Dermis blood vessel endothelial cell (primary cell): ENCODE measurements at regions not wholly inside any gene's neighbourhood (a gene's known extent, or its start where the extent isn't known, plus 50 kb on each side); places are given as distances from the start of the nearest gene placed in this dataset.

Source experiments
- DNase-seq: peaks from one replicate; pipeline ENCODE4 v3.0.0; 2010

GRCh38 chr16:59783191-59783590, 1049.1 kb upstream of the GOT2 start:
- DNase-seq = no peak

GRCh38 chr16:59773330-59773729, 1039.2 kb upstream of the GOT2 start:
- DNase-seq = no peak

- DNase-seq = no peak
Measured at GRCh38 chr16:59759296-59759695, 1025.2 kb upstream of the GOT2 start.

GRCh38 chr16:59758848-59759247, 1024.7 kb upstream of the GOT2 start:
- DNase-seq = no peak

GRCh38 chr16:59754854-59755253, 1020.7 kb upstream of the GOT2 start:
- no peak for DNase-seq

GRCh38 chr16:59749662-59750336, 1015.7 kb upstream of the GOT2 start:
- DNase-seq = no peak

- DNase-seq = no peak
Measured at GRCh38 chr16:59748531-59748930, 1014.4 kb upstream of the GOT2 start.

GRCh38 chr16:59743504-59743903, 1009.4 kb upstream of the GOT2 start:
- DNase-seq = no peak

- DNase-seq = no peak
Measured at GRCh38 chr16:59740858-59741257, 1006.7 kb upstream of the GOT2 start.

- DNase-seq = no peak
Measured at GRCh38 chr16:59737274-59737673, 1003.2 kb upstream of the GOT2 start.

GRCh38 chr16:59733321-59733720, 999.2 kb upstream of the GOT2 start:
- no peak for DNase-seq

- no peak for DNase-seq
Measured at GRCh38 chr16:59729613-59730012, 995.5 kb upstream of the GOT2 start.

GRCh38 chr16:59719121-59719520, 985.0 kb upstream of the GOT2 start:
- DNase-seq = no peak

GRCh38 chr16:59707436-59708226, 973.5 kb upstream of the GOT2 start:
- no peak for DNase-seq

GRCh38 chr16:59701963-59702930, 968.1 kb upstream of the GOT2 start:
- DNase-seq = no peak

GRCh38 chr16:59699786-59700185, 965.7 kb upstream of the GOT2 start:
- no peak for DNase-seq

GRCh38 chr16:59698346-59699020, 964.4 kb upstream of the GOT2 start:
- DNase-seq = no peak

GRCh38 chr16:59697761-59698160, 963.6 kb upstream of the GOT2 start:
- no peak for DNase-seq

GRCh38 chr16:59697236-59697635, 963.1 kb upstream of the GOT2 start:
- DNase-seq = no peak

GRCh38 chr16:59696495-59696894, 962.4 kb upstream of the GOT2 start:
- DNase-seq = no peak

GRCh38 chr16:59690216-59690615, 956.1 kb upstream of the GOT2 start:
- no peak for DNase-seq

- no peak for DNase-seq
Measured at GRCh38 chr16:59688006-59688405, 953.9 kb upstream of the GOT2 start.

- DNase-seq = no peak
Measured at GRCh38 chr16:59686405-59686804, 952.3 kb upstream of the GOT2 start.
